ENCODE measurements at regions not wholly inside any gene's neighbourhood (a gene's known extent, or its start where the extent isn't known, plus 50 kb on each side); places are given as distances from the start of the nearest gene placed in this dataset.

GRCh38 chr11:109106151-109106906, 315.7 kb upstream of the C11orf87 start:
- Mint-ChIP-seq H3K36me3 (ENCODE audit: insufficient read depth, unreplicated experiment) (no peaks in the 10 kb centered on the region), H3K4me1 (ENCODE audit: low read depth, unreplicated experiment) (no peaks in the 10 kb centered on the region), H3K27ac (ENCODE audit: unreplicated experiment) (no peak overlapping the region), H3K27me3 (ENCODE audit: unreplicated experiment) (no peaks in the 10 kb centered on the region), H3K9me3 (ENCODE audit: low read depth, unreplicated experiment) (peaks cover 2% of the 10 kb centered on the region), H3K4me3 (ENCODE audit: low read depth, unreplicated experiment) (no peak overlapping the region)
- no peak for DNase-seq
- TF ChIP-seq CTCF (IDR thresholded peaks at IDR 0.05; ENCODE audit: unreplicated experiment): no peak
- intact Hi-C loops (cut with micrococcal nuclease; ENCODE audit: unreplicated experiment): no loop called here
- BruUV-seq (replicated peaks): no TSS peak
- CTCF ChIA-PET: no interaction called here

- intact Hi-C loops (cut with micrococcal nuclease; ENCODE audit: unreplicated experiment): no loop called here
- CTCF ChIA-PET: no interaction called here
- H3K4me3 Mint-ChIP-seq (ENCODE audit: low read depth, unreplicated experiment): no peak overlapping the region
- H3K27ac Mint-ChIP-seq (ENCODE audit: unreplicated experiment): no peak overlapping the region
- H3K36me3 Mint-ChIP-seq (ENCODE audit: insufficient read depth, unreplicated experiment): no peaks in the 10 kb centered on the region
- DNase-seq: no peak
- peaks cover 15% of the 10 kb centered on the region for H3K27me3 Mint-ChIP-seq (ENCODE audit: unreplicated experiment)
- H3K9me3 Mint-ChIP-seq (ENCODE audit: low read depth, unreplicated experiment): no peaks in the 10 kb centered on the region
- TF ChIP-seq CTCF (IDR thresholded peaks at IDR 0.05; ENCODE audit: unreplicated experiment): no peak
- H3K4me1 Mint-ChIP-seq (ENCODE audit: low read depth, unreplicated experiment): peaks cover 8% of the 10 kb centered on the region
- BruUV-seq (replicated peaks): no TSS peak
Observed at GRCh38 chr11:109109150-109109549, 312.8 kb upstream of the C11orf87 start.

- intact Hi-C loops (cut with micrococcal nuclease; ENCODE audit: unreplicated experiment): no loop called here
- Mint-ChIP-seq H3K9me3 (ENCODE audit: low read depth, unreplicated experiment) (no peaks in the 10 kb centered on the region), H3K4me1 (ENCODE audit: low read depth, unreplicated experiment) (peaks cover 8% of the 10 kb centered on the region), H3K36me3 (ENCODE audit: insufficient read depth, unreplicated experiment) (no peaks in the 10 kb centered on the region), H3K27ac (ENCODE audit: unreplicated experiment) (no peak overlapping the region), H3K4me3 (ENCODE audit: low read depth, unreplicated experiment) (no peak overlapping the region), H3K27me3 (ENCODE audit: unreplicated experiment) (peaks cover 21% of the 10 kb centered on the region)
- DNase-seq: no peak
- CTCF ChIA-PET: no interaction called here
- no TSS peak for BruUV-seq (replicated peaks)
- TF ChIP-seq CTCF (IDR thresholded peaks at IDR 0.05; ENCODE audit: unreplicated experiment): no peak
Observed at GRCh38 chr11:109109571-109110315, 312.2 kb upstream of the C11orf87 start.

- BruUV-seq (replicated peaks): no TSS peak
- no peaks in the 10 kb centered on the region for H3K9me3 Mint-ChIP-seq (ENCODE audit: low read depth, unreplicated experiment)
- intact Hi-C loops (cut with micrococcal nuclease; ENCODE audit: unreplicated experiment): no loop called here
- H3K27ac Mint-ChIP-seq (ENCODE audit: unreplicated experiment): no peak overlapping the region
- H3K27me3 Mint-ChIP-seq (ENCODE audit: unreplicated experiment): peaks cover 22% of the 10 kb centered on the region
- H3K4me3 Mint-ChIP-seq (ENCODE audit: low read depth, unreplicated experiment): no peak overlapping the region
- DNase-seq: no peak
- peaks cover 8% of the 10 kb centered on the region for H3K4me1 Mint-ChIP-seq (ENCODE audit: low read depth, unreplicated experiment)
- H3K36me3 Mint-ChIP-seq (ENCODE audit: insufficient read depth, unreplicated experiment): no peaks in the 10 kb centered on the region
- no peak for TF ChIP-seq CTCF (IDR thresholded peaks at IDR 0.05; ENCODE audit: unreplicated experiment)
- CTCF ChIA-PET: interaction anchor here (0.6 kb wide), 1 partner anchor 1416 kb away, joined by 3 read pairs; no protein-coding TSS in a partner anchor
Observed at GRCh38 chr11:109112261-109112660, 309.7 kb upstream of the C11orf87 start.
